ENCODE measurements at regions not wholly inside any gene's neighbourhood (a gene's known extent, or its start where the extent isn't known, plus 50 kb on each side); places are given as distances from the start of the nearest gene placed in this dataset.

GRCh38 chr15:46344915-46345314 lies 710.1 kb downstream of the SQOR start:
- no peak for DNase-seq (ENCODE audit: low read depth)
- TF ChIP-seq CTCF (IDR thresholded peaks at IDR 0.05; ENCODE audit: insufficient read depth, low read length): no peak
- H3K4me3 ChIP-seq (ENCODE audit: low read depth, low read length): no peak overlapping the region

- TF ChIP-seq CTCF (IDR thresholded peaks at IDR 0.05; ENCODE audit: insufficient read depth, low read length): no peak
- no peak for DNase-seq (ENCODE audit: low read depth)
- no peak overlapping the region for H3K4me3 ChIP-seq (ENCODE audit: low read depth, low read length)
Observed at GRCh38 chr15:46354443-46354842, 719.6 kb downstream of the SQOR start.

GRCh38 chr15:46365572-46365971 lies 730.7 kb downstream of the SQOR start:
- no peak for DNase-seq (ENCODE audit: low read depth)
- H3K4me3 ChIP-seq (ENCODE audit: low read depth, low read length): no peak overlapping the region
- TF ChIP-seq CTCF (IDR thresholded peaks at IDR 0.05; ENCODE audit: insufficient read depth, low read length): no peak

- H3K4me3 ChIP-seq (ENCODE audit: low read depth, low read length): no peak overlapping the region
- no peak for DNase-seq (ENCODE audit: low read depth)
- TF ChIP-seq CTCF (IDR thresholded peaks at IDR 0.05; ENCODE audit: insufficient read depth, low read length): no peak
Observed at GRCh38 chr15:46366360-46367007, 731.7 kb downstream of the SQOR start.

- no peak for DNase-seq (ENCODE audit: low read depth)
- TF ChIP-seq CTCF (IDR thresholded peaks at IDR 0.05; ENCODE audit: insufficient read depth, low read length): no peak
- no peak overlapping the region for H3K4me3 ChIP-seq (ENCODE audit: low read depth, low read length)
Observed at GRCh38 chr15:46383978-46384377, 749.1 kb downstream of the SQOR start.

- no peak overlapping the region for H3K4me3 ChIP-seq (ENCODE audit: low read depth, low read length)
- no peak for DNase-seq (ENCODE audit: low read depth)
- TF ChIP-seq CTCF (IDR thresholded peaks at IDR 0.05; ENCODE audit: insufficient read depth, low read length): no peak
Observed at GRCh38 chr15:46386356-46386755, 751.5 kb downstream of the SQOR start.

GRCh38 chr15:46389739-46390138 lies 754.9 kb downstream of the SQOR start:
- no peak for DNase-seq (ENCODE audit: low read depth)

More at GRCh38 chr15:46389739-46390138, 754.9 kb downstream of the SQOR start:
- H3K4me3 ChIP-seq (ENCODE audit: low read depth, low read length): no peak overlapping the region
- no peak for TF ChIP-seq CTCF (IDR thresholded peaks at IDR 0.05; ENCODE audit: insufficient read depth, low read length)

All from fibroblast of the aortic adventitia (primary cell).